HK-2 (cell line): ENCODE measurements at regions not wholly inside any gene's neighbourhood (a gene's known extent, or its start where the extent isn't known, plus 50 kb on each side); places are given as distances from the start of the nearest gene placed in this dataset.

Source experiments
- DNase-seq: peaks from one replicate; pipeline ENCODE4 v3.0.0-alpha.2; 2018; ENCODE audit not compliant: unreplicated experiment

- DNase-seq, result no peak
These were observed 404.5 kb downstream of the GBA3 start for GRCh38 chr4:23097251-23097650.

GRCh38 chr4:23091711-23092110 lies 399.0 kb downstream of the GBA3 start:
- no peak for DNase-seq

- no peak for DNase-seq
These were observed 392.5 kb downstream of the GBA3 start for GRCh38 chr4:23085249-23085568.

GRCh38 chr4:23084559-23085248 lies 392.0 kb downstream of the GBA3 start:
- peak; percentile 63 for DNase-seq

- no peak for DNase-seq
These were observed 390.7 kb downstream of the GBA3 start for GRCh38 chr4:23083391-23083790.

GRCh38 chr4:23080171-23080570 lies 387.4 kb downstream of the GBA3 start:
- peak; percentile 12 for DNase-seq

- no peak for DNase-seq
These were observed 378.3 kb downstream of the GBA3 start for GRCh38 chr4:23070848-23071570.

- DNase-seq, result no peak
These were observed 376.0 kb downstream of the GBA3 start for GRCh38 chr4:23068756-23069155.

- DNase-seq, result no peak
These were observed 375.6 kb downstream of the GBA3 start for GRCh38 chr4:23068287-23068686.

GRCh38 chr4:23062188-23062587 lies 369.5 kb downstream of the GBA3 start:
- no peak for DNase-seq

GRCh38 chr4:23061431-23061830 lies 368.7 kb downstream of the GBA3 start:
- no peak for DNase-seq

- DNase-seq, result no peak
These were observed 368.0 kb downstream of the GBA3 start for GRCh38 chr4:23060776-23061175.

- DNase-seq, result no peak
These were observed 365.5 kb downstream of the GBA3 start for GRCh38 chr4:23058165-23058776.

- DNase-seq, result no peak
These were observed 348.8 kb downstream of the GBA3 start for GRCh38 chr4:23041501-23041900.

- DNase-seq, result peak; percentile 4
These were observed 347.8 kb downstream of the GBA3 start for GRCh38 chr4:23040539-23040938.

GRCh38 chr4:23039818-23040217 lies 347.1 kb downstream of the GBA3 start:
- DNase-seq, result peak; percentile 58

- DNase-seq, result peak; percentile 36
These were observed 346.1 kb downstream of the GBA3 start for GRCh38 chr4:23038626-23039491.

GRCh38 chr4:23036921-23037495 lies 344.3 kb downstream of the GBA3 start:
- DNase-seq, result no peak

- DNase-seq, result no peak
These were observed 343.8 kb downstream of the GBA3 start for GRCh38 chr4:23036503-23036902.

- no peak for DNase-seq
These were observed 342.9 kb downstream of the GBA3 start for GRCh38 chr4:23035521-23036056.

GRCh38 chr4:23034731-23035130 lies 342.0 kb downstream of the GBA3 start:
- DNase-seq, result no peak

- no peak for DNase-seq
These were observed 341.1 kb downstream of the GBA3 start for GRCh38 chr4:23033796-23034195.
